Inferior parietal cortex (tissue), 1 donor: ENCODE measurements at regions not wholly inside any gene's neighbourhood (a gene's known extent, or its start where the extent isn't known, plus 50 kb on each side); places are given as distances from the start of the nearest gene placed in this dataset.

ENCODE experiments used
- DNase-seq: peaks from one replicate; pipeline ENCODE4 v3.0.0-alpha.2; 2016; ENCODE audit errors: extremely low spot score

GRCh38 chr2:157056200-157056676 lies 201.3 kb upstream of the GALNT5 start:
- no peak for DNase-seq

DNA sequence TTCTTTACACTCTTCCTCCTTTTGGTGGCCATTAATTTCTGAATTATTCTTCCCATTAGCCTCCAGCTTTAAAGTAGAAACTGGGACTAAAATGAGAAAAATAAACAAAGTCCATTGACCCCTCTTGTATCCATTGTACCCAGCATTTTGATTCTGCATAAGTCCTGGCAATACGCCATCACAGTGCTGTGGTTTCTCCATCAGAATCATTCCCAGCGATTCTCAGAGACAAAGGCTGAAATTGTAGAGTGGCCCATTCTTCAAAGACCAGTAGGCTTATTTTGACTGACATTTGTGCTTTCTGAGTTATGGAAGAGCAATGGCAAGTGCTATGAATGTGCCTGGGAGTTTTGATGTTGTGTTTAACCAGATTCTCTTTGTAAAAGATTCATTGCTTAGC lies 199.3 kb upstream of the GALNT5 start:
- no peak for DNase-seq

DNA sequence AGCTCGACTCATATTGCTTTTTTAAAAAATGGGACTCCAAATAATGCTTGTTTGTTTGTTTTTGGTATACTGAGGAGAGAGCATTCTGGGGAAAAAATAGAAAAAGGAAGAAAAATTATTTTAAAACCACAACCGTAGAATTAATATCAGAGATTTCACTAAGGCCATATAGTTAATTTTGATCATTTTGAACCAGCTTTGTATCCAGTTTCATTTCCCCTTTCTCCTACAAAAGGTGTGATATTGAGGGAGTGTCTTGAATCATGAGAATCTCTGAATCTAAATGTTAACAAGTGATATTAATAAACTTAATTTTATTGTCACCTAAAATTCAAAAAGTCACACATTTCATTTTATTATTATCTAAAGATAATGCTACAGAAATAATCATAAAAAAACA lies 198.5 kb upstream of the GALNT5 start:
- DNase-seq, result no peak

GRCh38 chr2:157061799-157062198 lies 195.7 kb upstream of the GALNT5 start:
- no peak for DNase-seq

GRCh38 chr2:157067562-157067961 lies 189.9 kb upstream of the GALNT5 start:
- DNase-seq, result no peak

DNA sequence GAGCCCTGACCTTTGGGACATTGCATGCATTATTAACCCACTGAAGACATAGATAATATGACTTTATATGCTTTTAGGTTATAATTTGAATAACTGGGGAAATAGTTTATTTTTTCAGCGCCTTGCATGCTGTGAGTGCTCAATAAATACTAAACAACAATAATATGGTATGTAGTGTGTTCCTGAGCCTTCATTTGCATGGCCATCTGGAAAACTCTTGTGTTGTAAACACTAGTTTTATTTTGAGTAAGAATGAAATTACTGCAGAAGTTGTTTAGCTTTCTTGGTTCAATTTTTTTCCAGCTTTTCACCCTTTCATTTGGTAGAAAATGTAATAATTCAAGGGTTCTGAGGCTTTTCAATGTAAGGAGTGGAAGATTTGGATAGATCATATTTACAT lies 189.3 kb upstream of the GALNT5 start:
- no peak for DNase-seq

- no peak for DNase-seq
Measured at GRCh38 chr2:157075924-157076323, 181.6 kb upstream of the GALNT5 start.

- DNase-seq, result no peak
Measured at GRCh38 chr2:157076526-157077161, 180.9 kb upstream of the GALNT5 start.

- DNase-seq, result no peak
Measured at GRCh38 chr2:157077753-157078350, 179.7 kb upstream of the GALNT5 start.

- no peak for DNase-seq
Measured at GRCh38 chr2:157082950-157083349, 174.6 kb upstream of the GALNT5 start.

DNA sequence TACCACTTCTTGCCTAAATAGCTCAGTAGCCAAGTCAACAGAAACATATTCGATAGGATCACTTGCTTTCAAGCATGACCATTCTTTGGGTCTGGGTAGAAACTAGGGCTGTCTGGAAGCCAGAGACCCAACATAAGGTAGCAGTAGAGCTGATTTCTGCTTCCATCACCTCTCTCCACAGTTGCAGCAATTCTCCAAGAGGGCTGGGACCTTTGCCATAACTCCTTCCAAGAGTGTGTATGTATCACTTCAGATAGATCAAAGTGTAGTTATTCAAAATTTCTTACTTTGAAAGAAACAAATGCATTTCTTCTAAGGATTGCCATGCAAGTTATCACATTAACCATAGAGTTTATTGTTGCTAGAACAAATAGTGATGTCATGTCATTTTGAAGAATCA lies 172.0 kb upstream of the GALNT5 start:
- DNase-seq, result no peak

GRCh38 chr2:157087373-157088002 lies 170.0 kb upstream of the GALNT5 start:
- no peak for DNase-seq

DNA sequence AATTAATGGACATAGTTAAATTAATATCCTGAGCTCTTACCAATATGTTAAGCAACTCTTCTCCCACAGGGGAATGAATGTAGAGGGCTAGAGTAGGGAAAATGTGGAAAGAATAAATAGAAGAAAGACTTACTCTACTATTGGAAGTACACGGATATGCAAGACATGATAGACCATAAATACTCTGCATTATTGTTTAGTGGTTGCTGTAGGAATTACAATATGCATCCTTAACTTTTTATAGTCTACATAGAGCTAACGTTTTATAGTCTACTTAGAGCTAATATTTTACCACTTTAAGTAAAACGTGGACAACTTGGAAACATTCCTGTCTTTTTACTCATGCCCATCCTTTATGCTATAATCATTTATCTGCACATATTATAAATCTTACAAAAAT lies 163.8 kb upstream of the GALNT5 start:
- DNase-seq, result no peak

GRCh38 chr2:157105372-157105771 lies 152.1 kb upstream of the GALNT5 start:
- no peak for DNase-seq

GRCh38 chr2:157106950-157107349 lies 150.6 kb upstream of the GALNT5 start:
- DNase-seq, result no peak

- DNase-seq, result no peak
Measured at GRCh38 chr2:157107460-157107859, 150.0 kb upstream of the GALNT5 start.

DNA sequence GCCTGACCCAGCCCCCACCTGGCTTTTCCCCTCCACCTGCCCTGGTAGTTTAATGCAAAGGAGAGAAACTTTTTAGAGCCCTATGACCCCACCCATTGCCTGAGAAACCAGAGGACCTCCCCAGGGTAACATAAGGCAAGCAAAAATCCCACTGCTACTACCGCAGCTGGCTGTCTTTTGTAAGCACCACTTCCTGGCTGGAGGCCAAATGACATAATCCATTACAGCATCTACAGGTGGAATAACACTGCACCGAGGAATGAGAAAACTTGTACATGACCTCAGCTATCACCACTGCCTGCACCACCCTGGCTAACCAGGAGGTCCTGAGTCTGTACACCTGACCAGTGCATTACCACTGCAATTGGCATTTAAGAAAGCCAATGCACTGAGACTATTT lies 149.6 kb upstream of the GALNT5 start:
- no peak for DNase-seq

DNA sequence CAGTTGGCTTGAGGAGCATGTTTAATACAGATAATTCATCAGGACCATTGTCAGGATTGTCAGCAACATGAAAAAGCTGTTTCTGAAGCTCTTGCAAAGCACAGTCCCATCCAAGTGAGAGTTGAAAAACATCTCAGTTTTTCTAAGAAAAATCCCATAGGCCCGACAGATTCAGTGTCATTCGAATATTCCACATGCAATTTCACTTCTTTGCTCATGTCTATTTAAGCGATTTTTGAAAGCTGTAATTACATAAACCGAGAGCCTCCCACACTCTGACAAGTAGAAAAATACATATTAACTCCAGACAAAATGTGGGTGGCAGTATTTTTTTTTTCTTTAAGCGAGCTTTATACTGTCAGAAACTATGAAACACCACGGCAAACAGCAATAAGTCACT lies 134.7 kb upstream of the GALNT5 start:
- DNase-seq, result peak; percentile 31

DNA sequence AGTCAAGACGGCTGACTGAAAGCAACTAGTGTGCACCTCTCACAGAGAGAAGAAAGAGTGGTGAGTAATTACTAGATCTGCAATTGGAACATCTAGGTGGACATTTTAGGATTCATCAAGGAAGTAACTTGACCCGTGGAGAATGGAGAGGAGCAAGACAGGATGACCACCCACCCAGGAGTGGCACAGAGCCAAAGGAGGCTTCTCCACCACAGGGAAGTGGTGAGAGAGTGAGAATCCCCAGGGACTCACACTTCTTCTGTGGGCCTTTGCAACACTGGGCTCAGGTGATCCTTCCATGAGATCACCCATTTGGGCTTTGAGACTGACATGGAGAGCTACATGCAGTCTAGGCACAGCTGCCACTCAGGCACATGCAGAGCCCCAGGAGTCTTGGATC lies 132.8 kb upstream of the GALNT5 start:
- DNase-seq, result no peak

- no peak for DNase-seq
Measured at GRCh38 chr2:157125685-157126084, 131.8 kb upstream of the GALNT5 start.

- no peak for DNase-seq
Measured at GRCh38 chr2:157127249-157128012, 130.1 kb upstream of the GALNT5 start.

- no peak for DNase-seq
Measured at GRCh38 chr2:157143901-157144300, 113.6 kb upstream of the GALNT5 start.

DNA sequence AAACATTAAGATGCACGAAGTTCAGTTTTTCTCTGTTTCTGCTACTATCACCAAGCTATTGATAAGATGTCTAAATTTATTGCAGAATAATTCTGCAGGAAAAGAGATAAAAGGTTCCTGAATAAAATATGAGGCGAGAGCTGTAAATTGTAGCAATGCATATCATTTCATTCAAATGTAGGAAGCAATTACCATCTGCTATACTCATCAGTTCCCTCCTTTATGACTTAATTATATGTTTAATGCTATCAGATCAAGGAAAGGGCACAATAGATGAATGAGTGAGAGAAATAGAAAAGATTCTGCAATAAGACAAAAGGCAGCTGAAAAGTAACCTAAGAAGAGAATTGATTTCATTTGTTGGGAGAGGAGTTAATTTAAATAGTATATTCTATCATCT lies 108.2 kb upstream of the GALNT5 start:
- no peak for DNase-seq
